ENCODE measurements at regions not wholly inside any gene's neighbourhood (a gene's known extent, or its start where the extent isn't known, plus 50 kb on each side); places are given as distances from the start of the nearest gene placed in this dataset.

DNA sequence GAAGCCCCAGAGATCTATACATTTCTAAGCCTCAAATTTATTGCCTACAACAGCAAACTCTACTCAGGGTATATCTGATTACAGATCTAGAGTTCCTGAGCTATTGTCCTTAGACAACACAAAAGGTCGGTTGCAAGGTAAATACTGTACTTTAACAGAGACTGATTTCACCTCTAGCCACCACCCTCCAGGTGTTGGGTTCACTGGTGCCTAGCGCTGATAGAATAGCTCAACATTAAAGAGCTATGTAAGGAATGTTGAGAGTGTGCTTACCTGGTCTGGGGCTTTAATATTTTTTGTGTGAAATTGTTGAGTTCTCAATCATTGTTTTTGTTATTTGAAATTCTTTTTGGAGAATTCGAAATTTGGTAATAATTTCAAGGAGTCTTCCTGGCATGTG is 277.0 kb upstream of the PSMD7 start:
- Histone ChIP-seq H3K9me3 (peaks cover 0 to 13% (median 0%) of the 10 kb centered on the region in 8 donors), H3K4me3 (no peak overlapping the region), H3K36me3 (no peaks in the 10 kb centered on the region), H3K27ac (no peak overlapping the region), H3K27me3 (replicated peaks in 1 of 7) (no peaks in the 10 kb centered on the region), H3K4me1 (no peaks in the 10 kb centered on the region)
- no peak for DNase-seq
- TF ChIP-seq POLR2AphosphoS5 (IDR thresholded peaks at IDR 0.05) (no peak), POLR2A (IDR thresholded peaks at IDR 0.05) (no peak), CTCF (IDR thresholded peaks at IDR 0.05 in 8 of 11, conservative IDR thresholded peaks at IDR 0.05 in 3 of 11) (no peak)
- 56 to 68% (median 60%) methylated on average over 3 of the region's 3 CpGs for WGBS, 5 donors
- intact Hi-C loops (cut with DNase I; ENCODE audit: low total_unique reads), result no loop called here

DNA sequence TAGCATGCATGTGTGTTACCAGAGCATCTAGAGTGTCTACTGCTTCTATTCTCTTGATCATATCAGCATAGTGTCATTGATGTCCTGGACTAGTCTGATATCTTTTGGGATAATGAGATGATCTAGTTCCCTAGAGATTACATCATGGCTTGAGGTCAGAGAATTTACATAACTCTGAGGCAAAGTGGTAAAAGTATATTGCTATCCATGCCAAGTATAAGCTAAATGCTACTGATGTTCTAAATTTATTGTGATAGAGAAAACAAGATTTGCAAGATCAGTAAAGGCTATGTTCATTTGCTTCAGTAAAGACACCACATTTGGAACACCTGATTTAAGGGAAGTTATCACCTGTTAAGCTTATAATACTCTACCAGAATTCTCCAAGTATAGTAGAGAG is 280.7 kb upstream of the PSMD7 start:
- Histone ChIP-seq H3K4me3 (no peak overlapping the region), H3K4me1 (no peaks in the 10 kb centered on the region), H3K9me3 (peaks cover 0 to 18% (median 0%) of the 10 kb centered on the region in 8 donors), H3K27ac (no peak overlapping the region), H3K27me3 (replicated peaks in 1 of 7) (no peaks in the 10 kb centered on the region), H3K36me3 (no peaks in the 10 kb centered on the region)
- TF ChIP-seq POLR2AphosphoS5 (IDR thresholded peaks at IDR 0.05), result no peak
- TF ChIP-seq CTCF (IDR thresholded peaks at IDR 0.05 in 8 of 11, conservative IDR thresholded peaks at IDR 0.05 in 3 of 11), result no peak
- no peak for TF ChIP-seq POLR2A (IDR thresholded peaks at IDR 0.05)
- no peak for DNase-seq
- intact Hi-C loops (cut with DNase I; ENCODE audit: low total_unique reads), result no loop called here

DNA sequence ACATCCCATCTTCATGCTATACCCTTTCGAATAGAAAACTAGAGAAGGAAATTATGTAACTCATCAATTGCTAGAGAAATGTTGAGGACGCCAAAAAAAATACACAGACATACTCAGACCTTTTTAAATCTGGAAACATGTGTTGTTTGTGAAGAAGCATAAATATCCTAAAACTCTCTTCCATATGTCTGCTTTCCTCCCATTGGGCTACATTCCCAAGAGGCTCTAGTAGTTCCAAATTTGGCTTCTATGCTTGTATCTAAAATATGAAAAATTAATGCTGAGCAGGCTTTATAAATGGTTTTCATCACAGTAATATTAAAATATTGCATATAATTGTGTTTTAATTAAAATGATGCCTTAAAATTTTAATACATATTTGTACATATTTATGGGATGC is 297.9 kb upstream of the PSMD7 start:
- peaks cover 0 to 22% (median 10%) of the 10 kb centered on the region in 8 donors for H3K9me3 ChIP-seq
- TF ChIP-seq POLR2AphosphoS5 (IDR thresholded peaks at IDR 0.05), result no peak
- TF ChIP-seq CTCF (IDR thresholded peaks at IDR 0.05 in 8 of 11, conservative IDR thresholded peaks at IDR 0.05 in 3 of 11), result no peak
- TF ChIP-seq POLR2A (IDR thresholded peaks at IDR 0.05), result no peak
- DNase-seq, result no peak
- WGBS, 5 donors, result 79 to 93% (median 85%) methylated on average over 2 of the region's 2 CpGs
- no peaks in the 10 kb centered on the region for H3K27me3 ChIP-seq (replicated peaks in 1 of 7)
- H3K4me1 ChIP-seq, result no peaks in the 10 kb centered on the region
- H3K27ac ChIP-seq, result no peak overlapping the region
- intact Hi-C loops (cut with DNase I; ENCODE audit: low total_unique reads), result no loop called here
- no peak overlapping the region for H3K4me3 ChIP-seq
- no peaks in the 10 kb centered on the region for H3K36me3 ChIP-seq

DNA sequence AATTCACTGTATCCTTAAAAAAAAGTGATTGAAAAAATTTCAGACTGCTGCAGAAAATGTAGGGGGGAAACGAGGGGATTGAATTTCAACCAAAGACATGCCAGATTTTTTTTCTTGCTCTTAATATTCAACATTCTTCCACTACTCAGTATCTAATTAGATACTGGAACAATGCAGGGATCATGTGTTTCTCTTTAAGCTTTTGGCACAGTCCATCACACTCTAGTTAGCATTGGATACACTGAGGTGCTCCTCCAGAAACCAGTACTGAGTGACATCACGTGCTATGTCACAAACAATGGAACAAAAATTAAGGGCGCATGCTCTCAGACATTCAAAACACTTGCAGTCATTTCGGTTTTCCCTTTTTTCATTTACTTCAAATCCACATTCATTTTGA is 298.6 kb upstream of the PSMD7 start:
- no peak overlapping the region for H3K4me3 ChIP-seq
- H3K9me3 ChIP-seq, result peaks cover 0 to 15% (median 3%) of the 10 kb centered on the region in 8 donors
- intact Hi-C loops (cut with DNase I; ENCODE audit: low total_unique reads), result no loop called here
- no peaks in the 10 kb centered on the region for H3K36me3 ChIP-seq
- no peaks in the 10 kb centered on the region for H3K4me1 ChIP-seq
- H3K27ac ChIP-seq, result no peak overlapping the region
- no peaks in the 10 kb centered on the region for H3K27me3 ChIP-seq (replicated peaks in 1 of 7)
- 73 to 85% (median 77%) methylated on average over 4 of the region's 4 CpGs for WGBS, 5 donors
- no peak for TF ChIP-seq POLR2AphosphoS5 (IDR thresholded peaks at IDR 0.05)
- no peak for TF ChIP-seq CTCF (IDR thresholded peaks at IDR 0.05 in 8 of 11, conservative IDR thresholded peaks at IDR 0.05 in 3 of 11)
- no peak for TF ChIP-seq POLR2A (IDR thresholded peaks at IDR 0.05)
- DNase-seq, result no peak

Measured in spleen (tissue), 11 donors.